ENCODE measurements at regions not wholly inside any gene's neighbourhood (a gene's known extent, or its start where the extent isn't known, plus 50 kb on each side); places are given as distances from the start of the nearest gene placed in this dataset.
"Not testable (repeated sequence)": the region's sequence is repeated elsewhere in the genome, so short reads cannot be mapped to it uniquely, and the experiment has no call there.

DNA sequence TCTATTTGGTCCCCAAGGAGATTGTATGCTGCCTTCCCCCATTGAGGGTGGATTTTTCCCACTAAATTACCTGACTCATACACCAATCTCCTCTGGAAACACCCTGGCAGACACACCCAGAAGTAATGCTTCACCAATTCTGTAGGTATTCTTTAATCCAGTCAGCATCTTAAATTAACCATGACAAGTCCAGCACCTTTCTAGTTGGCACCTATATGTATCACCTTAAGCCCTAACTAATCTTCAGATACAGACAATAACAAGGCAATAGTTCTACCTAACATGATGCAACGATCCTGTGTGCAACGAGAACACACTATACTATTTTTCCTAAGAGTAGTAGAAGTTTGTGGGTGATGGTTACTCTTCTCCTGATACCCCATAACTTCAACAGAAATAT lies 473.3 kb upstream of the NPAP1 start:
- not testable (repeated sequence) for DNase-seq

- DNase-seq: not testable (repeated sequence)
Observed at GRCh38 chr15:24211742-24212476, 463.7 kb upstream of the NPAP1 start.

DNA sequence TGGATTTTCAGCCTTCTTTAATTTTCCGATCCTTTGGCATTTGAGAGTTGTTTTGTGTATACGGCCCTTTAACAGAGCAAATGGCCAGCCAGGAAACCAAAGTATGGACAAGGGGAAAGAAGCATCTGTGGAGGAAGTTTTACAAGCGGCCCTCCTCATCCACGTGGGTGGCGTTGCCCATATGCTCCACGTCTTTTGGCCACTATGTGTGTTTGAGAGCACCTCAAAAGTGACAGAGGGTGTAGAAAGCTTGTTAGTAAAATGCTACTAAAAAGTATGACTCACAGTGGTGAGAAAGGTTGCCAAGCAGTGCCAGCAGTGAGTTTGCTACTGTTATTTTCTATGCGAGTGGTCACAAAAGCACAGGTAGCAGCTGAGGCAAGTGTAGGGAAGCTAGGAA lies 451.8 kb upstream of the NPAP1 start:
- DNase-seq: no peak

DNA sequence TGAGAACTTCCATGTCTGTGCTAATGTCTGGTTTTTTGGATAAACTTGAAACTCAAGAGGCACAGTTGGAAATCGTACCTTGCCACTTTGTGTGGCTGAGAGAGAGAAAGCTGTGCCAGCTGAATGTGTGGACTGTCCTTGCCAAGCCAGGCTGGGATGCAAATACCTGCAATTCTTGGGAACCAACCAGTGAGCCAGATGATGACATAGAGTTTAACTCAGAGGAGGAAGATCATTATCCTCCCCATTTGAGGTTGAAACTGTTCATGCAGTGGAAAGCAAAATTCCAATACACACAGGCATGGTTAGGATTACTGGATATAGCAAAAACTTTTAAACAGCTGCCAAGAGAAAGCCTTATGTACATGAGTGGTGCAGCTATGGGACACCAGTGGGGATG lies 451.4 kb upstream of the NPAP1 start:
- no peak for DNase-seq

DNA sequence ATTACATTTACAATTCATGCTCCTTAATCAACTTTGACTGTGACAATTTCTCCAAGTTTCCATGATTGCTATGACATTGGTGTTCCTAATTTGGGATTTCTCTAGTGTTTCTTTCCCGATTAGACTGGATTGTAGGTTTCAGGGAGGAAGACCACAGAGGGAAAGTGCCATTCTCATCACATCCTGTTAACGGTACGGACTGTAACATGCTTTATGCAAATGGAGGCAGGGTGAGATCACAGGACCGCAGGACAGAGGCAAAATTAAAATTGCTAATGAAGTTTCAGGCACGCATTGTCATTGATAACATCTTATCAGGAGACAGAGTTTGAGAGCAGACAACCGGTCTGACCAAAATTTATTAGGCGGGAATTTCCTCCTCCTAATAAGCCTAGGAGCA lies 446.7 kb upstream of the NPAP1 start:
- not testable (repeated sequence) for DNase-seq

DNA sequence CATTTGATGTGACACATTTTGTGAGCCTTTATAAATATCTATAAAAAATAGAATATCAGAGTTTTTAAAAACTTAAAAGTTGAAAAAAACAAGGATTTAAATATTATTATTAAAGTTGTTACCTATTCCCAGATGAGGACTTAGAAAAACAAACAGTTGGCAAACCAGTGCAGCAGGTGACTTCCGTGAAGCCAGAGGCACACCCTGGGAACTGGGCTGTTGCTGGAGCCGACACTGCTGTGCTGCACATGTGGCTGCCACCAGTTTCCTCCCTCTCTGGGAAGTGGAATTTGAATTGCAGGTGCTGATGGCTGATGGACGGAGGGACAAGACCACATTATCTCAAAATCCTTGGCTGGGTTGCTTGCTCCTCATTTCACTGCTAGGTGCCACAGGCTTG lies 442.4 kb upstream of the NPAP1 start:
- not testable (repeated sequence) for DNase-seq

DNA sequence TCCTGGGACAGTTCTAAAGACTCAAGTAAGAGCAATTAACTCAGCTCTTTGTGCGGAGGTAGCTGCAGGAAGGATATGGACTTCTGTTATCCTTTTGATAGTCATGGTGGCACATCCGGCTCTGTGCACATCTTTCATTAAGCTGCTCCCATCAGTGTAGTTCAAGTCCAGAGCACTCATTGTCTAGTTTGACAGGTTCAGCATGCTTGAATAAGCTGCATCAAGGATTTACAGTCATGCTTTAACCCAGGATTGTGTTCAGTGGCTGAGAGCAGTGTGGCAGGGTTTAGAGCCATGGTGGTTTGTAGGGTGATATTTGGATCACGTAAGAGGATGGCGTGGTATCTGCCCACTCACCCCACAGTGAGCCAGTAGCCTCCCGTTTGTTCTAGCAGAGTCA lies 435.0 kb upstream of the NPAP1 start:
- not testable (repeated sequence) for DNase-seq

- DNase-seq: not testable (repeated sequence)
Observed at GRCh38 chr15:24259106-24259505, 416.5 kb upstream of the NPAP1 start.

- DNase-seq: not testable (repeated sequence)
Observed at GRCh38 chr15:24260407-24260806, 415.2 kb upstream of the NPAP1 start.

GRCh38 chr15:24260854-24261253 lies 414.7 kb upstream of the NPAP1 start:
- not testable (repeated sequence) for DNase-seq

- not testable (repeated sequence) for DNase-seq
Observed at GRCh38 chr15:24268536-24269165, 406.9 kb upstream of the NPAP1 start.

- no peak for DNase-seq
Observed at GRCh38 chr15:24269166-24269571, 406.4 kb upstream of the NPAP1 start.

DNA sequence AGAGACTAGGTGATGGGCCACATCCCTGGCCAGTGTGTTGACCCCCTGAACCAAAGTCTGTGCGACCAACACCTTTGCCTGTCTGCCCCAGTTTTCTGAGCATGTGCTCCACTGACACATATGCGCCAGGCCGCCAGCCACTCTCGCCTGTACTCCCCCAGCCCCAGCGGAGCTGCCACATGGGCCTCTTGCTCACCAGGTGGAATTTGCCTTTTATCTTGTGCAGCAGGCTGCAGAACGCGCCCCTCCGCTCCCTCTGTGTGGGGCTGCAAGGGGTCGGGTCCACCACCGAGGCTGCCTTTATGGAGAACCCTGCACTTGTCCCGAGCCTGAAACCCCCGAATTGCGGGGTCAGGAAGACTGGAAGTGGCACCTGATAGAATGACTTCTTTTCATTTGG lies 405.7 kb upstream of the NPAP1 start:
- DNase-seq: no peak

- DNase-seq: not testable (repeated sequence)
Observed at GRCh38 chr15:24271496-24272244, 403.9 kb upstream of the NPAP1 start.

- no peak for DNase-seq
Observed at GRCh38 chr15:24292837-24293236, 382.7 kb upstream of the NPAP1 start.

DNA sequence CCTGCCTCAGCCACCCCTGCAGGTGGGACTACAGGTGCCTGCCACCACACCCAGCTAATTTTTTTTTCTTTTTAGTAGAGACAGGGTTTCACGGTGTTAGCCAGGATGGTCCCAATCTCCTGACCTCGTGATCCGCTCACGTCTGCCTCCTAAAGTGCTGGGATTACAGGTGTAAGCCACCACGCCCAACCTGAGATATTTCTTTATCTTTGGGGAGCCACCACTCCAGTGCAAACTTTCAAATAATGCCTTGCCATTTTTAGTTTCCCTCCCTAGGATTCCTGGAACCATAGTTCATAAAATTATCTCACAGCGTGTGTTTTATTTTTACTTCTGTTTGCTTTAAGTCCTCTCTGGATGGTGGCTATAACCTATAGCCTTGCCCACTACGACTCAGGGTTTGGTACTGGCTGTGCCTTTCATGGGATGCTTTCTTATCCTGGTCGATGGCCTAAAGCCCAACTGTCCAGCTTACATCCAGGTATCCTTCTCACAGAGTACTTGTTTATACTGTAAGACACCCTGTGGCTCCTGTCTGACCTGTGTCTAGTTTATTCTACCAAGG lies 374.7 kb upstream of the NPAP1 start:
- not testable (repeated sequence) for DNase-seq

DNA sequence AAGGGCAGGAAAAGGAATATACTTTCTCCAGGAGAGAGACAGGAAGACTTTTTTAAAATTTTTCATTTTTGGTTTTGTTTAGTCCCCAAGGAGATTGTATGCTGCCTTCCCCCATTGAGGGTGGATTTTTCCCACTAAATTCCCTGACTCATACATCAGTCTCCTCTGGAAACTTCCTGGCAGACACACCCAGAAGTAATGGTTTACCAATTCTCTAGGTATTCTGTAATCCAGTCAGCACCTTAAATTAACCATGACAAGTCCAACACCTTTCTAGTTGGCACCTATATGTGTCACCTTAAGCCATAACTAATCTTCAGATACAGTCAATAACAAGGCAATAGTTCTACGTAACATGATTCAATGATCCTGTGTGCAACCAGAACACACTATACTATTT lies 373.6 kb upstream of the NPAP1 start:
- DNase-seq: not testable (repeated sequence)

- DNase-seq: not testable (repeated sequence)
Observed at GRCh38 chr15:24304747-24305146, 370.8 kb upstream of the NPAP1 start.

GRCh38 chr15:24305643-24306042 lies 369.9 kb upstream of the NPAP1 start:
- DNase-seq: not testable (repeated sequence)

- not testable (repeated sequence) for DNase-seq
Observed at GRCh38 chr15:24309700-24310099, 365.9 kb upstream of the NPAP1 start.

GRCh38 chr15:24311692-24312091 lies 363.9 kb upstream of the NPAP1 start:
- DNase-seq: not testable (repeated sequence)

DNA sequence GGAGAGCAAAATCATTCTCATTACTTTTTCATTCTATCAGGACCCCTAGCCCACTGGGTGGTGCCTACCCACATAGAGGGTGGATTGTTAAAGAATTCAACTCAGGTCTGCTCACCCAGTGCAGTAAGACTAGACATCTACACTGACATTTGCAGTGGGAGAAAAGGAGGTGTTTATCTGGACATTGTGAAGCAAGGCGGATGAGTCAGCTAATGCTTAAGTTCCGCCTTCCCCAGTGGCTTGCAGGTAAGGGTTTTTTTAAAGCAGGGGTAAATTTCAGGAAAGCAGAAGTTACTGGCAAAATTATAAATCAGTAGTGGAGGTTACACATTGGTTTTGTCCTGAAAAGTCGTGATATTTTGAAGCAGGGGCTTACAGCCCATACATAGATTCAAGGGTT lies 359.2 kb upstream of the NPAP1 start:
- DNase-seq: not testable (repeated sequence)

- DNase-seq: no peak
Observed at GRCh38 chr15:24318981-24319380, 356.6 kb upstream of the NPAP1 start.
